Stomach smooth muscle (tissue), 2 donors: ENCODE measurements at regions not wholly inside any gene's neighbourhood (a gene's known extent, or its start where the extent isn't known, plus 50 kb on each side); places are given as distances from the start of the nearest gene placed in this dataset.

Source experiments
- H3K27ac ChIP-seq: one replicate; pipeline ENCODE4 v1.7.0; 2013; ENCODE audit warnings: mild to moderate bottlenecking, low read length, inconsistent platforms
- H3K27me3 ChIP-seq, 2 donors: one replicate each; pipeline ENCODE4 v1.7.0; 2013; ENCODE audit warnings: low read length in 2 of 2; ENCODE audit not compliant: insufficient read depth in 2 of 2, control insufficient read depth in 1 of 2
- H3K36me3 ChIP-seq, 2 donors: one replicate each; pipeline ENCODE4 v1.7.0; 2013; ENCODE audit warnings: low read length in 2 of 2; ENCODE audit not compliant: control insufficient read depth in 2 of 2, insufficient read depth in 2 of 2
- H3K4me1 ChIP-seq: one replicate; pipeline ENCODE4 v1.7.0; 2013; ENCODE audit warnings: low read length; ENCODE audit not compliant: control insufficient read depth, insufficient read depth
- H3K4me3 ChIP-seq, 2 donors: one replicate each; pipeline ENCODE4 v1.7.0; 2013; ENCODE audit warnings: low read length in 2 of 2
- H3K9ac ChIP-seq, 2 donors: one replicate each; pipeline ENCODE4 v1.7.0; 2013; ENCODE audit warnings: low read length in 2 of 2, mild to moderate bottlenecking in 1 of 2
- H3K9me3 ChIP-seq, 2 donors: one replicate each; pipeline ENCODE4 v1.7.0; 2013; ENCODE audit warnings: low read length in 2 of 2; ENCODE audit not compliant: control insufficient read depth in 2 of 2
- donor health status: healthy.
- donor health status: Pancreatic carcinoma.

DNA sequence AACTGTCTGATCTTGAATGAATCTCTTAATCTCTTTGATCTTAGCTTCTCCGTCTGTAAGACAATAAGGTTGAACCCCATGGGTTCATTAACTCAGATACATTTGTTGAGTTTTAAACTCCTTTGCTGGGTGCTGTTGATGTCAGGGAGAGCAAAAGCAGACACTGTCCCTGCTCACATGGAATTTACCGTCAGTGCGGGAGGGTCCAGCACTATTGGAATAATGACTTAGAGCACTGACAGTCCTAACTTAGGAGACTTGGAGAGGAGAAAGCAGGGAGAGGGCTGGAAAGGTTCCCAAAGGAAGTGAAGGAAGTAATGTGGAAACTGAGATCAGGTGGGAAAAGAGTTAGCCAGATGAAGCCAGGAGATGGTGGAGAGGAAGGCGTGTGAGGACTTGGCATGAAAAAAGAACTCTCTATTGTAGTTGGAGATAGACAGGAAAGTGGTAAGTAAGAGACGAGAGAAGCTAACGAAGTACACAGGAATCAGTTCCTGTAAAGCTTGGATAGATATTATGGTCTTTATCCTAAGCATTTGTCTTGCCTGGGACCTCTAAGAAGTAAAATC, 141.4 kb upstream of the SERTAD2 start:
- Histone ChIP-seq H3K27ac (no peak overlapping the region), H3K27me3 (no peaks in the 10 kb centered on the region), H3K4me1 (no peaks in the 10 kb centered on the region), H3K9me3 (no peaks in the 10 kb centered on the region), H3K4me3 (no peak overlapping the region), H3K36me3 (no peaks in the 10 kb centered on the region), H3K9ac (no peak overlapping the region)

DNA sequence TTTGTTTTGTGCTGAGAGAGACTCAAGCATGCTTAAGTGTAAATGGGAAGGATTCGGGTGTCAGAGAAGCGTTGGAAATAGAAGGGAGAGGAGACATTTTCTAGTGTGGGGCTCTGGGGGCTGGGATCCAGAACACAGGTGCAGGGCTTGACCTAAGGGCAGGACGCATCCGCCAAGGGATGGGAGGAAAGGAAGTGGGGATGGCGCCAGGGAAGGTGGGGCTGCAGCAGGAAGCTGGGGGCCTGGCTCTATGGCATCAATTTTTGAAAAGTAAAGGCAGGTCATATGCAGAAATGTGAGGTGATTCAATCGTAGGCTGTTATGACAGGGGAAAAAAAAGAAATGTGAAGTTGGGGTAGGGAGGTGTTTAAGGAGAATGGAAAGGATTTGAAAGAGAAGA, 143.2 kb upstream of the SERTAD2 start:
- Histone ChIP-seq H3K9ac (no peak overlapping the region), H3K36me3 (no peaks in the 10 kb centered on the region), H3K4me3 (no peak overlapping the region), H3K4me1 (no peaks in the 10 kb centered on the region), H3K27me3 (no peaks in the 10 kb centered on the region), H3K9me3 (no peaks in the 10 kb centered on the region), H3K27ac (no peak overlapping the region)

DNA sequence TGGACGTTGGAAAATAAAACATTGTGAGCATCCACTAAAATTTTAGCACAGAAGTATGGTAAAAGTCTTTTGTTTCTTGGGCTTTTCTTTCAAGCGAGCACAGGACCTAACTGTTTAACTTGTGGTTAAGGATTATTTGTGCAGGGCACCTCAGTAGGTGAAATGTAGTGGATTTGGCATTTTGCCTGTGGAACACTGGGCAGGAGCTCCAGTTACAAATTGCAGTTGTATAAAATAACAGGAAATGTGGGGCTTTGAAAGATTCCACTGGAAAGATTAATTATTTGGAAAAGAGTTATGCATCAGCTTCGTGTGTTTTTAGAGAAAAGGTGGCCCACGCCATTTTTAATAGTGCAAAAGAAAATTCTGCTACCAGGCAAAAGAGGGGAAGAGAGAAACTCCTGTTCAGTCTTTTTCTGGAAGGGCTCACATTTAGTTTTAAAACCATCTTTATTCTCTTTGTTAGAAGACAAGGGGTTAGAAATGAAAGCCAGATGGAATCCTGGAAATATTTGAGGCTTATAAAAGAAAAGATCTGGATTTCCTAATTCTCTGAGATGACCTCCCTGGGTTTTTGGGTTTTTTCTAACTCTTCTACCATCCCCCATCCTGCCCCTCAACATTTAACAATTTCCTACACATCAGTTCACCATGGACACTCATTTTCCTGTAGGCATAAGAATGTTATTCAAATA, 144.3 kb upstream of the SERTAD2 start:
- Histone ChIP-seq H3K9me3 (no peaks in the 10 kb centered on the region), H3K4me3 (no peak overlapping the region), H3K4me1 (no peaks in the 10 kb centered on the region), H3K27ac (no peak overlapping the region), H3K36me3 (no peaks in the 10 kb centered on the region), H3K27me3 (no peaks in the 10 kb centered on the region), H3K9ac (no peak overlapping the region)

DNA sequence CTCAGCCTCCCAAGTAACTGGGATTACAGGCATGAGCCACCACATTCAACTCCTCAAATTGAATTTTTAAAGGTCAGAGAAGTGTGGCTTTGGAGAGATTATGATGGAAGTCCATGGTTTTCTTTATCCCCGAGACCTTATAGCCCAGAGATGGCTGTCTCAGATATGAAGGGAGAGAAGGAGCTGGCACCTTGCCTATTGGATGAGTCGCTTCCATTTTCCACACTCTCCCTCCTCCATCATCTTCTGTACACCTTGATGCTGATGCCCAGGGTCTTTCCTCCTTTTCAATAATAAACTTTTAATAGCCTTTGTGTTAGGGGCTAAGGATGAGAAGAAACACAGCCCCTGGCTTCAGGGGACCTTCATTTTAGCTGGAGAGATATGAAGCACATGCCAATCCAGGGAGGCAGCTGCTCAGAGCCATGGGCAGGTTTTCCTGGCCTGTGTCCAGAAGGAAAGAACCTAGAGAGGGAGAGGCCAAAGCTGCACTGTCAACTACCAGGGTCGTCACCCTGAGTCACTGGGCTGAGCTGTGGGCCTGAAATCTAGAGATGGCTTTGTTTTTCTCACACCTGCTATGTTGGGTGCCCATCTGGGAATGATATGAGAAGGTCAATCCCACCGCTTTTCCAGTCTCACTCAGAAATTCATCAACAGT, 146.0 kb upstream of the SERTAD2 start:
- Histone ChIP-seq H3K9me3 (no peaks in the 10 kb centered on the region), H3K4me1 (no peaks in the 10 kb centered on the region), H3K36me3 (no peaks in the 10 kb centered on the region), H3K27me3 (no peaks in the 10 kb centered on the region), H3K9ac (no peak overlapping the region), H3K4me3 (no peak overlapping the region), H3K27ac (no peak overlapping the region)

GRCh38 chr2:64803776-64804175, 150.1 kb upstream of the SERTAD2 start:
- Histone ChIP-seq H3K36me3 (no peaks in the 10 kb centered on the region), H3K9ac (no peak overlapping the region)

GRCh38 chr2:64804651-64805050, 150.9 kb upstream of the SERTAD2 start:
- no peaks in the 10 kb centered on the region for H3K4me1 ChIP-seq
- H3K27me3 ChIP-seq: no peaks in the 10 kb centered on the region
- no peak overlapping the region for H3K4me3 ChIP-seq
- H3K36me3 ChIP-seq: no peaks in the 10 kb centered on the region
- H3K9ac ChIP-seq: no peak overlapping the region
- no peaks in the 10 kb centered on the region for H3K9me3 ChIP-seq
- no peak overlapping the region for H3K27ac ChIP-seq

More at GRCh38 chr2:64803776-64804175, 150.1 kb upstream of the SERTAD2 start:
- no peaks in the 10 kb centered on the region for H3K9me3 ChIP-seq
- no peak overlapping the region for H3K27ac ChIP-seq
- no peaks in the 10 kb centered on the region for H3K27me3 ChIP-seq
- H3K4me1 ChIP-seq: no peaks in the 10 kb centered on the region
- no peak overlapping the region for H3K4me3 ChIP-seq

- no peaks in the 10 kb centered on the region for H3K4me1 ChIP-seq
- H3K9ac ChIP-seq: no peak overlapping the region
- H3K27ac ChIP-seq: no peak overlapping the region
- H3K27me3 ChIP-seq: no peaks in the 10 kb centered on the region
- H3K9me3 ChIP-seq: no peaks in the 10 kb centered on the region
- no peak overlapping the region for H3K4me3 ChIP-seq
- no peaks in the 10 kb centered on the region for H3K36me3 ChIP-seq
Observed at GRCh38 chr2:64807417-64807816, 153.7 kb upstream of the SERTAD2 start.

GRCh38 chr2:64808092-64808491, 154.4 kb upstream of the SERTAD2 start:
- Histone ChIP-seq H3K9ac (no peak overlapping the region), H3K4me3 (no peak overlapping the region), H3K4me1 (peaks cover under 1% of the 10 kb centered on the region), H3K27me3 (no peaks in the 10 kb centered on the region), H3K36me3 (no peaks in the 10 kb centered on the region), H3K27ac (no peak overlapping the region), H3K9me3 (no peaks in the 10 kb centered on the region)

DNA sequence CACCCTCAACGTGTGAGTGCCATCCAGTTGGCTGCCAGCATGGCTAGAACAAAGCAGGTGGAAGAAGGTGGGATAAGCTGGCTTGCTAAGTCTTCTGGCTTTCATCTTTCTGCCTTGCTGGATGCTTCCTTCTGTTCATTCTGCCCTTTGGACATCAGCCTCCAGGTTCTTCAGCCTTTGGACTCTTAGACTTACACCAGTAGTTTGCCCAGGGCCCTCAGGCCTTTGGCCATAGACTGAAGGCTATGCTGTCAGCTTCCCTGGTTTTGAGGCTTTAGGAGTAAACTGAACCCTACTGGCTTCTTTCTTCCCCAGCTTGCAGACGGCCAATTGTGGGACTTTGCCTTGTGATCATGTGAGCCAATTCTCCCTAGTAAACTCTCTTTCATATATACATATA, 155.0 kb upstream of the SERTAD2 start:
- Histone ChIP-seq H3K9ac (no peak overlapping the region), H3K36me3 (no peaks in the 10 kb centered on the region), H3K27me3 (no peaks in the 10 kb centered on the region), H3K9me3 (no peaks in the 10 kb centered on the region), H3K4me3 (no peak overlapping the region), H3K27ac (no peak overlapping the region), H3K4me1 (peaks cover 2% of the 10 kb centered on the region)

DNA sequence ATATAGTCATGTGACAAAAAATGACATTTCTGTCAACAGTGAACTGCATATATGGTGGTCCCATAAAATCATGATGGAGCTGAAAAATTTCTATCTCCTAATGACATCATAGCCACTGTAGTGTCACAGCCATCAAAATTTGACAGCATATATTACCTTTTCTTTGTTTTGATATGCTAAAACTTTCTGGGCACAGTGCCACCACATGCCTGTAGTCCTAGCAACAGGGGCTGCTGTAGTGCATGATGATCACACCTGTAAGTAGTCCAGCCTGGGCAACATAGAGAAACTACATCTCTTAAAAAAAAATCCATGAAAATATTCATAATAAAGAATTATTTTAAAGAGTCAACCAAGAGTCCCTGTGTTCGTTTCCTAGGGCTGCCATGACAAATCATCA, 155.5 kb upstream of the SERTAD2 start:
- no peaks in the 10 kb centered on the region for H3K27me3 ChIP-seq
- H3K4me3 ChIP-seq: no peak overlapping the region
- H3K36me3 ChIP-seq: no peaks in the 10 kb centered on the region
- no peak overlapping the region for H3K27ac ChIP-seq
- no peak overlapping the region for H3K9ac ChIP-seq
- H3K9me3 ChIP-seq: no peaks in the 10 kb centered on the region
- peaks cover 2% of the 10 kb centered on the region for H3K4me1 ChIP-seq

- no peak overlapping the region for H3K27ac ChIP-seq
- peaks cover 2% of the 10 kb centered on the region for H3K4me1 ChIP-seq
- no peak overlapping the region for H3K4me3 ChIP-seq
- H3K9me3 ChIP-seq: no peaks in the 10 kb centered on the region
- no peak overlapping the region for H3K9ac ChIP-seq
- no peaks in the 10 kb centered on the region for H3K27me3 ChIP-seq
- H3K36me3 ChIP-seq: no peaks in the 10 kb centered on the region
Observed at GRCh38 chr2:64812285-64812684, 158.6 kb upstream of the SERTAD2 start.
